GM12878 (cell line): ENCODE measurements at regions not wholly inside any gene's neighbourhood (a gene's known extent, or its start where the extent isn't known, plus 50 kb on each side); places are given as distances from the start of the nearest gene placed in this dataset.

ENCODE experiments used
- CREB1 ChIP-seq: IDR thresholded peaks from 2 replicates; pipeline ENCODE4 v1.6.1; 2012; ENCODE audit warnings: low read depth, mild to moderate bottlenecking, inconsistent platforms
- FOXK2 ChIP-seq: fragments of 450-650 bp; IDR thresholded peaks from 2 replicates; pipeline ENCODE4 v1.6.1; 2017; ENCODE audit warnings: mild to moderate bottlenecking, moderate library complexity
- KDM1A ChIP-seq: fragments of 200-600 bp; sonication (generic); IDR thresholded peaks from 2 replicates; pipeline ENCODE4 v1.6.1; 2016; ENCODE audit warnings: borderline replicate concordance
- POLR2A ChIP-seq: IDR thresholded peaks from 2 replicates; pipeline ENCODE4 v1.6.1; 2011; ENCODE audit warnings: low read depth, mild to moderate bottlenecking, low read length
- RCOR1 ChIP-seq: conservative IDR thresholded peaks from 2 replicates; pipeline ENCODE4 v1.6.1; 2012; ENCODE audit warnings: low read depth, low read length, improper control_type of control experiment
- SIN3A ChIP-seq: IDR thresholded peaks from 2 replicates; pipeline ENCODE4 v1.6.1; 2012; ENCODE audit warnings: low read depth, low read length, improper control_type of control experiment
- ZNF24 ChIP-seq: fragments of 450-650 bp; IDR thresholded peaks from 2 replicates; pipeline ENCODE4 v1.6.1; 2017; ENCODE audit warnings: antibody characterized with exemption, mild to moderate bottlenecking
- TF ChIP-seq, protein P1 (sequence below), 3 experiments: IDR thresholded peaks in 2 of 3; conservative IDR thresholded peaks in 1 of 3; 2 replicates each; pipeline ENCODE4 v1.5.1; 2011; ENCODE audit warnings: low read depth in 3 of 3, low read length in 3 of 3, mild to moderate bottlenecking in 3 of 3, control low read depth in 2 of 3, moderate library complexity in 2 of 3, inconsistent platforms in 1 of 3, mixed read lengths in 1 of 3; ENCODE audit not compliant: control insufficient read depth in 2 of 3, insufficient read depth in 1 of 3; ENCODE audit errors: extremely low read depth in 1 of 3

- TF ChIP-seq, protein P1, sequence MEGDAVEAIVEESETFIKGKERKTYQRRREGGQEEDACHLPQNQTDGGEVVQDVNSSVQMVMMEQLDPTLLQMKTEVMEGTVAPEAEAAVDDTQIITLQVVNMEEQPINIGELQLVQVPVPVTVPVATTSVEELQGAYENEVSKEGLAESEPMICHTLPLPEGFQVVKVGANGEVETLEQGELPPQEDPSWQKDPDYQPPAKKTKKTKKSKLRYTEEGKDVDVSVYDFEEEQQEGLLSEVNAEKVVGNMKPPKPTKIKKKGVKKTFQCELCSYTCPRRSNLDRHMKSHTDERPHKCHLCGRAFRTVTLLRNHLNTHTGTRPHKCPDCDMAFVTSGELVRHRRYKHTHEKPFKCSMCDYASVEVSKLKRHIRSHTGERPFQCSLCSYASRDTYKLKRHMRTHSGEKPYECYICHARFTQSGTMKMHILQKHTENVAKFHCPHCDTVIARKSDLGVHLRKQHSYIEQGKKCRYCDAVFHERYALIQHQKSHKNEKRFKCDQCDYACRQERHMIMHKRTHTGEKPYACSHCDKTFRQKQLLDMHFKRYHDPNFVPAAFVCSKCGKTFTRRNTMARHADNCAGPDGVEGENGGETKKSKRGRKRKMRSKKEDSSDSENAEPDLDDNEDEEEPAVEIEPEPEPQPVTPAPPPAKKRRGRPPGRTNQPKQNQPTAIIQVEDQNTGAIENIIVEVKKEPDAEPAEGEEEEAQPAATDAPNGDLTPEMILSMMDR (IDR thresholded peaks at IDR 0.05 in 2 of 3, conservative IDR thresholded peaks at IDR 0.05 in 1 of 3; ENCODE audit: control insufficient read depth in 2 of 3, extremely low read depth in 1 of 3, insufficient read depth in 1 of 3, low read depth in 3 of 3, low read length in 3 of 3): no peak
- TF ChIP-seq CREB1 (no peak), POLR2A (no peak), SIN3A (no peak), RCOR1 (no peak), ZNF24 (no peak), KDM1A (no peak), FOXK2 (no peak)
Observed at GRCh38 chr2:76427452-76427851, 716.7 kb upstream of the GCFC2 start.
